ENCODE measurements at regions not wholly inside any gene's neighbourhood (a gene's known extent, or its start where the extent isn't known, plus 50 kb on each side); places are given as distances from the start of the nearest gene placed in this dataset.

DNA sequence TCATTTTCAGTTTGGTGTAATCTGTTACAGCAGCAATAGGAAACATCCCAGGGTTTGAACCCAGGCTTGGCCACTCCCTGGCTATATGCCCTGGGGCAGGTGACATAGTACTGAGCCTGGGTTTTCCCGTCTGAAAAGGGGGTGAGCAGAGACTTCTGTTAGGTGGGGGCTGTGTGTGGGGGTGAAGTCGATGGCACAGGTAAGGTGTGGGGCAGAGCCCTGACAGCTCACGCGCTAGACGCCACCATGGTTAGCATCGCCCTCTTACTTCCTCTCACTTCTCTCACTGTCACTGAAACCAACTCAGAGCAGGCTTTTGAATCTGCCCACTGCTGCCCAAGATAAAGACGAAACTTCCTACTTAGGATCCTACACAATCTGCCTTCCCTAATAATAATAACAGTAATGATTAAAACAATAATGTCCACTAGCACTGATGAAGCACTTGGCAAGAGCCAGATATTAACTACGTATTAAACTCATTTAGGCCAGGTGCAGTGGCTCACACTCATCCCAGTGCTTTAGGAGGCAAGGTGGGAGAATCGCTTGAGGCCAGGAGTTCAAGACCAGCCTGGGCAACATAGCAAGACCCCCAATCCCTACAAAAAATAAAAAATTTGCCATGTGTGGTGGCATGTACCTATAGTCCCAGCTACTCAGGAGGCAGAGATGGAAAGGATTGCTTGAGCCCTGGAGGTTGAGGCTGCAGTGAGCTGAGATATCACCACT lies 117.9 kb upstream of the PTPN1 start:
- no peak for TF ChIP-seq POLR2A (IDR thresholded peaks at IDR 0.05; ENCODE audit: extremely low read depth, insufficient read length)
- TF ChIP-seq, protein P1, sequence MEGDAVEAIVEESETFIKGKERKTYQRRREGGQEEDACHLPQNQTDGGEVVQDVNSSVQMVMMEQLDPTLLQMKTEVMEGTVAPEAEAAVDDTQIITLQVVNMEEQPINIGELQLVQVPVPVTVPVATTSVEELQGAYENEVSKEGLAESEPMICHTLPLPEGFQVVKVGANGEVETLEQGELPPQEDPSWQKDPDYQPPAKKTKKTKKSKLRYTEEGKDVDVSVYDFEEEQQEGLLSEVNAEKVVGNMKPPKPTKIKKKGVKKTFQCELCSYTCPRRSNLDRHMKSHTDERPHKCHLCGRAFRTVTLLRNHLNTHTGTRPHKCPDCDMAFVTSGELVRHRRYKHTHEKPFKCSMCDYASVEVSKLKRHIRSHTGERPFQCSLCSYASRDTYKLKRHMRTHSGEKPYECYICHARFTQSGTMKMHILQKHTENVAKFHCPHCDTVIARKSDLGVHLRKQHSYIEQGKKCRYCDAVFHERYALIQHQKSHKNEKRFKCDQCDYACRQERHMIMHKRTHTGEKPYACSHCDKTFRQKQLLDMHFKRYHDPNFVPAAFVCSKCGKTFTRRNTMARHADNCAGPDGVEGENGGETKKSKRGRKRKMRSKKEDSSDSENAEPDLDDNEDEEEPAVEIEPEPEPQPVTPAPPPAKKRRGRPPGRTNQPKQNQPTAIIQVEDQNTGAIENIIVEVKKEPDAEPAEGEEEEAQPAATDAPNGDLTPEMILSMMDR (IDR thresholded peaks at IDR 0.05; ENCODE audit: low read depth, low read length): no peak

All from NB4 (cell line).